ENCODE measurements at regions not wholly inside any gene's neighbourhood (a gene's known extent, or its start where the extent isn't known, plus 50 kb on each side); places are given as distances from the start of the nearest gene placed in this dataset.
"Not testable (repeated sequence)": the region's sequence is repeated elsewhere in the genome, so short reads cannot be mapped to it uniquely, and the experiment has no call there.

DNA sequence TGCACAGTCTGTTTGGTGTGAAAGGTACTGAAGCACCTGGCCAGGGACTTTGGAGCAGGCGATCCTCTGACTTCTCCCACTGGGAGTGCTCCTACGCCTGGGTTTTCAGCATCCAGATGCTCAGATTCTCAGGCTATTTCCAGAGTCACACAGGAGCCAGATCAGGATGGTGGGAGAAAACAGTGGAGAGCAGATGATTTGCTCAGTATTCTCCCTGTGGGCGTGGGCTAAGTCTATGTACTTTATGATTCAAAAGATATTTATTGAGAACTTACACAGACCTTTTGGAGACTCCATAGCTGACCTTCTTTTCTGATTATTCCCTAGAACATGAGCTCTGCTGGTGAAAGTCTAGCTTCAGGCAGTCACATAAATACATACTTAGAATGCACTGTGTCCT is 134.6 kb downstream of the TENT5C start:
- H3K9me3 ChIP-seq = no peaks in the 10 kb centered on the region
- H3K4me3 ChIP-seq = no peak overlapping the region
- DNase-seq = no peak
- H3K27me3 ChIP-seq = no peaks in the 10 kb centered on the region
- no peaks in the 10 kb centered on the region for H3K4me1 ChIP-seq
- H3K27ac ChIP-seq = no peak overlapping the region
- no peaks in the 10 kb centered on the region for H3K36me3 ChIP-seq
- TF ChIP-seq POLR2A (IDR thresholded peaks at IDR 0.05) = no peak
- TF ChIP-seq, protein P1, sequence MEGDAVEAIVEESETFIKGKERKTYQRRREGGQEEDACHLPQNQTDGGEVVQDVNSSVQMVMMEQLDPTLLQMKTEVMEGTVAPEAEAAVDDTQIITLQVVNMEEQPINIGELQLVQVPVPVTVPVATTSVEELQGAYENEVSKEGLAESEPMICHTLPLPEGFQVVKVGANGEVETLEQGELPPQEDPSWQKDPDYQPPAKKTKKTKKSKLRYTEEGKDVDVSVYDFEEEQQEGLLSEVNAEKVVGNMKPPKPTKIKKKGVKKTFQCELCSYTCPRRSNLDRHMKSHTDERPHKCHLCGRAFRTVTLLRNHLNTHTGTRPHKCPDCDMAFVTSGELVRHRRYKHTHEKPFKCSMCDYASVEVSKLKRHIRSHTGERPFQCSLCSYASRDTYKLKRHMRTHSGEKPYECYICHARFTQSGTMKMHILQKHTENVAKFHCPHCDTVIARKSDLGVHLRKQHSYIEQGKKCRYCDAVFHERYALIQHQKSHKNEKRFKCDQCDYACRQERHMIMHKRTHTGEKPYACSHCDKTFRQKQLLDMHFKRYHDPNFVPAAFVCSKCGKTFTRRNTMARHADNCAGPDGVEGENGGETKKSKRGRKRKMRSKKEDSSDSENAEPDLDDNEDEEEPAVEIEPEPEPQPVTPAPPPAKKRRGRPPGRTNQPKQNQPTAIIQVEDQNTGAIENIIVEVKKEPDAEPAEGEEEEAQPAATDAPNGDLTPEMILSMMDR (IDR thresholded peaks at IDR 0.05) = no peak

DNA sequence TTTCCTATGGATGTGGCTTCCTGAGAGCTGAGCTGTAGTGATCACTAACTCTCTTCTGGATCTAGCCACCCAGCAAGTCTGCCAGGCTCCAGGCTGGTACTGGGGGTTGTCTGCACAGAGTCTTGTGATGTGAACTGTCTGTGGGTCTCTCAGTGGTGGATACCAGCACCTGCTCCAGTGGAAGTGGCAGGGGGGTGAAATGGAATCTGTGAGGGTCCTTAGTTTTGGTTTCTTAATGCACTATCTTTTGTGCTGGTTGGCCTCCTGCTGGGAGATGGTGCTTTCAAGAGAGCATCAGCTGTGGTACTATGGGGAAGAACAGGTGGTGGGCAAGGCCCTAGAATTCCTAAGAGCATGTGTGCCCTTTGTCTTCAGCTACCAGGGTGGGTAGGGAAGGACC is 140.7 kb downstream of the TENT5C start:
- H3K4me1 ChIP-seq, H3K4me3 ChIP-seq, DNase-seq, H3K27ac ChIP-seq, H3K27me3 ChIP-seq, H3K36me3 ChIP-seq, H3K9me3 ChIP-seq: not testable (repeated sequence)

- H3K4me1 ChIP-seq = no peaks in the 10 kb centered on the region
- H3K27ac ChIP-seq = no peak overlapping the region
- H3K27me3 ChIP-seq = no peaks in the 10 kb centered on the region
- peaks cover 0 to 3% (median 1%) of the 10 kb centered on the region in 4 donors for H3K9me3 ChIP-seq
- DNase-seq = no peak
- no peaks in the 10 kb centered on the region for H3K36me3 ChIP-seq
- TF ChIP-seq POLR2A (IDR thresholded peaks at IDR 0.05) = no peak
- no peak overlapping the region for H3K4me3 ChIP-seq
Measured at GRCh38 chr1:117747605-117748004, 141.8 kb downstream of the TENT5C start.

GRCh38 chr1:117751321-117751720 is 145.5 kb downstream of the TENT5C start:
- no peak overlapping the region for H3K27ac ChIP-seq
- no peaks in the 10 kb centered on the region for H3K36me3 ChIP-seq
- no peak for DNase-seq
- H3K4me1 ChIP-seq = no peaks in the 10 kb centered on the region
- TF ChIP-seq, protein P1 (IDR thresholded peaks at IDR 0.05) = no peak
- no peak for TF ChIP-seq POLR2A (IDR thresholded peaks at IDR 0.05)
- H3K4me3 ChIP-seq = no peak overlapping the region
- peaks cover 0 to 3% (median 1%) of the 10 kb centered on the region in 4 donors for H3K9me3 ChIP-seq
- no peaks in the 10 kb centered on the region for H3K27me3 ChIP-seq

DNA sequence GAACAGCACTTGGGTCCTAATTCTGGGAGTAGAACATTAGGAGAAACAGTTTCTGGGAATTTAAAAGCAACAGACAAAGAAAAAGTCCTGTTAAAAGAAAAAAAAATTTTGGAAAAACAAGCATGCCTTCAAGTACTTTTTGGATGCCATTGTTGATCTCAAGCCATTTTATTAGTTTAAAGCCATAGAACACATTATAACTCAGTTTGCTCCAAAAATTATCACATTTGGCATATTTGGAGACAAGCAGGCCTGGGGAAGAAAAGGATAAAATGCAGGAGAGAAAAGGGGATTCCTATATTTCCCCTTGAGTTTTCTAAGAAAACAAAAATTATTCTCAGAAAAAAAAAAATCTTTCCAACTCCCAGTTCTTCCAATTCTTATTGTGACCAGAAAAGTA is 146.8 kb downstream of the TENT5C start:
- TF ChIP-seq POLR2A (IDR thresholded peaks at IDR 0.05) = no peak
- H3K27me3 ChIP-seq = no peaks in the 10 kb centered on the region
- no peaks in the 10 kb centered on the region for H3K4me1 ChIP-seq
- no peak overlapping the region for H3K27ac ChIP-seq
- no peaks in the 10 kb centered on the region for H3K36me3 ChIP-seq
- peaks cover 0 to under 1% (median 0%) of the 10 kb centered on the region in 4 donors for H3K9me3 ChIP-seq
- H3K4me3 ChIP-seq = no peak overlapping the region
- no peak for DNase-seq

- TF ChIP-seq, protein P1 (IDR thresholded peaks at IDR 0.05) = no peak
- no peak for TF ChIP-seq POLR2A (IDR thresholded peaks at IDR 0.05)
Measured at GRCh38 chr1:117753232-117753631, 147.4 kb downstream of the TENT5C start.

DNA sequence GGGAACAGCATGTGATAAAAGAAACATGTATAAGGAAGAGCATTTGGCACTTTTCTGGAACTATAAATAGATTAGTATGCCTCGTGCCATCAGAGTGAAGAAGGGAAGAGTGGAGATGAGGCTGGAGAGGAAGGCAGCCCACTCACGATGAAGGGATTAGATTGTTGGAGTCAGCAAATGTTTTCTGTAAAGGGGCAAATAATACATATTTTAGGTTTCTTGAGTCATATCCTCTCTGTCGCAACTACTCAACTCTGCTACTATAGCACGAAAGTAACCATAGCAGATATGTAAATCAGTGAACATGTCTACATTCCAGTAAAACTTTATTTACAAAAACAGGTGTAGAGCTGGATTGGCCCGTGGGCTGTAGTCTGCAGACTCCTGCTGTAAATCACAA is 147.8 kb downstream of the TENT5C start:
- no peak overlapping the region for H3K4me3 ChIP-seq

More at GRCh38 chr1:117753232-117753631, 147.4 kb downstream of the TENT5C start:
- H3K36me3 ChIP-seq = no peaks in the 10 kb centered on the region
- no peaks in the 10 kb centered on the region for H3K9me3 ChIP-seq
- no peak for DNase-seq
- no peaks in the 10 kb centered on the region for H3K27me3 ChIP-seq
- H3K4me1 ChIP-seq = no peaks in the 10 kb centered on the region
- no peak overlapping the region for H3K4me3 ChIP-seq
- H3K27ac ChIP-seq = no peak overlapping the region

More for the DNA sequence above, 147.8 kb downstream of the TENT5C start:
- TF ChIP-seq, protein P1 (IDR thresholded peaks at IDR 0.05) = no peak
- no peak for TF ChIP-seq POLR2A (IDR thresholded peaks at IDR 0.05)
- Histone ChIP-seq H3K36me3 (no peaks in the 10 kb centered on the region), H3K9me3 (no peaks in the 10 kb centered on the region), H3K27me3 (no peaks in the 10 kb centered on the region), H3K4me1 (peaks cover 0 to 3% (median 0%) of the 10 kb centered on the region in 4 donors), H3K27ac (no peak overlapping the region)
- DNase-seq = no peak
